GM21515 (cell line): ENCODE measurements at regions not wholly inside any gene's neighbourhood (a gene's known extent, or its start where the extent isn't known, plus 50 kb on each side); places are given as distances from the start of the nearest gene placed in this dataset.
"Not testable (repeated sequence)": the region's sequence is repeated elsewhere in the genome, so short reads cannot be mapped to it uniquely, and the experiment has no call there.

Experiments used
- ATAC-seq: cut with Tn5 transposase; IDR thresholded peaks from one replicate; pipeline ENCODE4 v1.9.1; 2021; ENCODE audit not compliant: unreplicated experiment

DNA sequence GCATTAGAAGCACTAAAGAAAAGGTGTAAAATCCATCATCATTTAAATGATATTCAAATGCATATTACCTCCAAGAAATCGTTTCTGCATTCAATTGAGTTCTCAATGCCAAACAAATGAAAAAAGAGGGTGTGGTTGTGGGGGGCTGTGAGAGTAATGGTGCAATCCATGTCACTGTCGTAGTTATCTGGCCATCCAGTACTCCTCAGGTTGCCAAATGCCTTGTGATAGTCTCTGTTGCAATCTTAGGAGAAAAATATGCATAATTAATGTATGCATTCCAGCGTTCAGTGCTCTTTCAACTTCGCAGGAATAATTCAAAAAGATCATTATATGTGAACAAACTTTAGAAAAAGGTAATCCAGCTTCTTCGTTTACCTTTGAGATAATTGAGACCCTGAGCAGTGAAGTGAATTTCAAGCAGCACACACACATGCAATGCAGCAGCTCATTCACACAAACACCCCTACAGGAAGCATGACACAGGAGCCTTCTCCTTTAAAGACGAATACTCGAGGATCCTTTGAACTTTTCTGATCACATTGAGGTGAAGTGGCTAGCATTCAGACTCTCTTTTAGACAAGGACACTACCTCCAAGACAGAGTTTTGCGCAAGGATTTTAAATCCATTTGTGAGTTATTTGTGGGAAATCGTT is 73.4 kb downstream of the OR13A1 start:
- no peak for ATAC-seq

DNA sequence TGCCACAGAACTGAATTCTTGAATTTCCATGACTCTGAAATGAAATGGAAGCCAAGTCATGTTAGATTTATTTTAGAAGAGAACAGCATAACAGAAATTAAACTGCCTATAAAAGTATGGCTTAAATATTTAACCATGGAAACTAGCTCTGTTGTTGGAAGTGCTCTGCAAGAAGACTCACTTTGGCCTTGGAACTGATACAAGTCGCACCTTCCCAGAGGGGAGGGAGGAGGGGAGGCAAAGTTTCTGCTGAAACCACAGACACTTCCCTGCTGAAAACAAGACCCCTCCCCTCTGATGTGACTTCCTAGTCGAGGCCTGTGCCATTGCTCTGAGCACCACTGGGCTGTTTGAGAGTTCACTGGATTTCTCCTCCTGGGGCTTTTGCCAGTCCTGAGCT is 72.1 kb downstream of the OR13A1 start:
- no peak for ATAC-seq

DNA sequence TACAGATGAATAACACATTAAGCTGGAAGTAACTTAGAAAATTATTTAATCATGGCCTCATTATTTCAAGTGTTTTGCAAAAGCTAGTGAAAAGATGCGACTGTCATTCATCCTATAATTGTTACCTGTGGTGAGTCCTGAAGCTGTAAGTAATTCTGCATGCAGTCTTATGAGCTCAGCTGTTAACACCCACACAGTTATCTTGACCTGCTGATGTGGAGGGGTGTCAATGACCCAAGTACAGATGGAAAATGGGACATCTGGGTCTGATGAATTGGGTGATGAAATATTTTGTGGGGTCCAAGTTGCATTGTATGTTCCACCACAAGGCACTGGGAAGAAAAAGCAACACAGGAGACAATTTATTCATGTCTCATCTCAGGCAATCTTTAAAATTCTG is 68.9 kb downstream of the OR13A1 start:
- ATAC-seq = no peak

DNA sequence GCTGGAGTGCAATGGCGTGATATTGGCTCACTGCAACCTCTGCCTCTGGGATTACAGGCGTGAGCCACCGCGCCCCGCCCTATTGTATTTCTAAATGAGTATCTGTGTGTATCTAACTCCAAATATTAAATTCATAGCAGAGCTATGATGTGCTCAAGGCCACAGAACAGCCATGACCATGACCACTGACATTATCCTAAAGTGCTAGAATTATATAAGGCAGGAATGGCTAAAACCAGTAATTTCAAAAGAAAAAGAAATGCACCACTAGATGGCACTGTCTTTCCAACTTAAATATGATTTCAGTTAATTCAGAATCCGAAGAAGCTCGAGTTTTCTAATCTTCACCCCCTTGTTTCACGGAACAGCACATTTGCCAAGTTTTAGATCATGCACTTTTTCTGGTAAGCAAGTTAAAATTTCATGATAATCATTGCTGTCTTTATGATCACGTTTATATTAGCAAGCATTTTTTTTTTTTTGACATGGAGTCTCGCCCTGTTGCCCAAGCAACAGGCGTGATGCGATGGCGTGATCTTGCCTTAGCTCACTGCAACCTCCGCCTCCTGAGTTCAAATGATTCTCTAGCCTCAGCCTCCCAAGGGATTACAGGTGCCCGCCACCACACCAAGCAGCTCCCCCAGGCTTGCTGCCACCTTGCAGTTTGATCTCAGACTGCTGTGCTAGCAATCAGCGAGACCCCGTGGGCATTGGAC is 65.3 kb downstream of the OR13A1 start:
- peak; percentile 71 for ATAC-seq

DNA sequence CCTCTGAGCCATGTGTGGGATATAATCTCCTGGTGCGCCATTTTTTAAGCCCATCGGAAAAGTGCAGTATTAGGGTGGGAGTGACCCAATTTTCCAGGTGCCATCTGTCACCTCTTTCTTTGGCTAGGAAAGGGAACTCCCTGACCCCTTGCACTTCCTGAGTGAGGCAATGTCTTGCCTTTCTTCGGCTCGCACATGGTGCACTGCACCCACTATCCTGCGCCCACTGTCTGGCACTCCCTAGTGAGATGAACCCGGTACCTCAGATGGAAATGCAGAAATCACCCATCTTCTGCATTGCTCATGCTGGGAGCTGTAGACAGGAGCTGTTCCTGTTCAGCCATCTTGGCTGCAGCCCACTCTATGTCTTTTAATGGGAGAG is 64.7 kb downstream of the OR13A1 start:
- not testable (repeated sequence) for ATAC-seq
